ENCODE measurements at regions not wholly inside any gene's neighbourhood (a gene's known extent, or its start where the extent isn't known, plus 50 kb on each side); places are given as distances from the start of the nearest gene placed in this dataset.
"Not testable (repeated sequence)": the region's sequence is repeated elsewhere in the genome, so short reads cannot be mapped to it uniquely, and the experiment has no call there.

GRCh38 chr10:38209332-38209731 is 115.2 kb downstream of the ZNF37A start:
- no peak for DNase-seq (ENCODE audit: low read depth, low spot score)

- DNase-seq (ENCODE audit: low read depth, low spot score), result not testable (repeated sequence)
These were observed 115.6 kb downstream of the ZNF37A start for GRCh38 chr10:38209748-38210147.

DNA sequence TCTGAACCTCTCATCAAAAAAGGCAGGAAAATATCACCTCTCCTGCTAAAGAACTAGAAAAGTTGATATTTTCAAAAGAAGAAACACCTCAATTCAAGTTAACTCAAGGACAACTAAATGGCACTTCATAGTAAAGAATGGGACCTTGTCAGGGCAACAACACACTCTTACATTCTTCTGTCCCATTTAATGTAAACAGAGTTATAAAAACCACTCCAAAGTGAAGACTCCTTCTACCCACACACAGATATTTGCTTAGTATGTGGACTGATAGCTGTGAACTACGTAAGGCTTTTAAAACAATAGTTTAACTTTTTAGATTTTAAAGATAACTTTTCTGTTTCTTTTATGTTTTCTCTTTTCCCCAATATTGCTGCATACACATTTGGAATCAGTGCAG is 118.3 kb downstream of the ZNF37A start:
- DNase-seq (ENCODE audit: low read depth, low spot score), result no peak

DNA sequence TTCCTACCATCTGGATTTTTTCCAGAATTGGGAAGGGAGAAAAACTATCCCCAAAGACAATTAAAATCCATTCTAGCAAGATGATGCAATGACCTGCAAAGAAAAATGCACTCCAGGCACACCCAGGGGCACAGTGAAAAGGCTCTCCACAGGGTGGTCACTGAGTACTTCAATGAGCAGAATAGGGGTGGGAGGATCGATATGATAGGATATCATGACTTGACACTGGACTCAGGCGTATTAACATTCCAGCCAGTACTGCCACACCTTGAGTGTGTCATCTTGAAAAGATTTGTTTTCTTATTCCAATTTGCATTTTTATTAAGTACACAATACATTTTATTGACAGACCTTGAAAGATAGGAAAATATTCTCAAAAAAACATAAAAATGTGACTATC is 132.2 kb downstream of the ZNF37A start:
- DNase-seq (ENCODE audit: low read depth, low spot score), result no peak

GRCh38 chr10:38228394-38228793 is 134.3 kb downstream of the ZNF37A start:
- DNase-seq (ENCODE audit: low read depth, low spot score), result no peak

- not testable (repeated sequence) for DNase-seq (ENCODE audit: low read depth, low spot score)
These were observed 144.3 kb downstream of the ZNF37A start for GRCh38 chr10:38238479-38238878.

DNA sequence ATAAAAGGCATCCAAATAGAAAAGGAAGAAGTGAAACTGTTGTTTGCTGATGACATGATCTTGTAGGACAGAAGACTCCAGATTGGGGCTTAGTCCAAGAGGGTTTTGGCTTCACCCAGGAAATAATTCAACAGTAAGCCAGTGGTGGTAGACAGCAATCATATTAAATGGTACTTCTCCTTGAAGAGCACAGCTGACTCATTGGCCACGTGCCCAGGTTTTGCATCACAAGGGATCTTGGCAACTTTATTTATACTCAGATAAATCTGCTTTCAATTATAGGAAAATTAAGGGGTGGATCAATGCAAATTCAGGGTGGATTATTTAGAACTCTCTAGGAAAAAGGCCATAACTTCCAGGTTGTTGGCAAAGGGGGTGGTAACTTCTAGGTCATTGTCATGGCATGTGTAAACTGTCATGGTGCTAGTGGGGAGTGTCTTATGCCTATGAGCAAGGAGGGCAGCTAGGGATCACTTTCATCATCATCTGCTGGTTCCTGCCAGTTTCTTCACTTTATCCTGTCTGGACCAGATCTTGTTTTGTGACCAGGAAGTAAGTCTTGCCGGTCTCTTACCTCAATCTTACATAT is 148.0 kb downstream of the ZNF37A start:
- not testable (repeated sequence) for DNase-seq (ENCODE audit: low read depth, low spot score)

GRCh38 chr10:38248113-38248512 is 154.0 kb downstream of the ZNF37A start:
- not testable (repeated sequence) for DNase-seq (ENCODE audit: low read depth, low spot score)

GRCh38 chr10:38252551-38252950 is 158.4 kb downstream of the ZNF37A start:
- not testable (repeated sequence) for DNase-seq (ENCODE audit: low read depth, low spot score)

DNA sequence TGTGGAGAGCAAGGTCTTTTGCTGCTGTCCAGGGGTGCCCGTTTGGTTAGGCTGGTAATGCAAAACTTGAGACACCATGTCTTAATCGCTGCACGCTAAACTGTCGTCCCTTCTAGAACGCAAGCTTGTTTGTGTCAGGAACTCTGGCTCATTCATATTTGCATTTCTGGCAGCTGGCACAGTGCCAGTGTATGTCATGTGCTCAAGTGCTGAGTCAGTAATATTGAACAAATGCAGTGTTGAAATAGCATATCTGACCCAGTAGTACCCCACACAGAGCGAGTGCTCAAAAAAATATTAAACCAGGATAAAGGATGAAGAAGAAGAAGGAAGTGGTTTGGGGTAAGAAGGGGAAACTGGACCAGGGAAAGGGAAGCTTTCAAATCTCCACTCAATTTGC is 173.4 kb downstream of the ZNF37A start:
- DNase-seq (ENCODE audit: low read depth, low spot score), result not testable (repeated sequence)

- DNase-seq (ENCODE audit: low read depth, low spot score), result not testable (repeated sequence)
These were observed 176.9 kb downstream of the ZNF37A start for GRCh38 chr10:38271031-38271430.

- not testable (repeated sequence) for DNase-seq (ENCODE audit: low read depth, low spot score)
These were observed 180.7 kb downstream of the ZNF37A start for GRCh38 chr10:38274879-38275278.

DNA sequence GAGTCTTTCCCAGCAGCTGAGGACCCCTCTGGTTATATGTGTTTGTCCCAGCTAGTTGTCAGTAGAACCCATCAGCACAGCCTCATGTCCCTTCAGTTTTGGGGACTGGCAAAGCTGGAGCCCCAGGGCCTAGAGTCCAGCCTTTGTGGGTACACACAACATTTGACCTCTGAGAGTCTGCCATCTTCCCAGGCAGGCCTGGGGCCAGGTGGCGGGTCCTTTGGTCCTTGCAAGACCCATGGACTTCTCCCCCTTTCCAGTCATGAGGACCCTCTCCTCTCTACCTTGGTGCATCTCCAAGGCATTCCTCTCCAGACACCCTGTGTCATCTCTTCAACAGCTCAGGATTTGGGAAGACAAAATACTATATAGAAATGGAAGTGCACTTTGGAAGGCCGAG is 198.4 kb downstream of the ZNF37A start:
- not testable (repeated sequence) for DNase-seq (ENCODE audit: low read depth, low spot score)

DNA sequence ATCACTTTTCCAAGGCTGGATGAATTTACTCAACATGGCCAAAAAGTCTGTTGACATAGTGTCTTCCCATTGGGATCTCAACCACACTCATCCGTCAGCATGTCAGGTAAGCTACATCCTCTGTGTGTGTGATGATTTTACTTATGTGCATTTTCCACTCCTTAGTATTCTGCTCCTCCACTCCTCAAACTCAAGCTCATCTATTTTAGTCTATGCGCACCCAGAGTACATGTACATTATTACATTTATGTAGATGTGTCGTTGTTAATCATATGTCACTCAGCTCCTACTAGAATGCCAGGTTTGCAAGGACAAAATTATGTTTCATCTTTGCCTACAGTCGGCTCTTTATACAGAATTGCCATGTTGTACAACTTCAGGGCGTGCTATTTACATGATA is 216.0 kb downstream of the ZNF37A start:
- not testable (repeated sequence) for DNase-seq (ENCODE audit: low read depth, low spot score)

DNA sequence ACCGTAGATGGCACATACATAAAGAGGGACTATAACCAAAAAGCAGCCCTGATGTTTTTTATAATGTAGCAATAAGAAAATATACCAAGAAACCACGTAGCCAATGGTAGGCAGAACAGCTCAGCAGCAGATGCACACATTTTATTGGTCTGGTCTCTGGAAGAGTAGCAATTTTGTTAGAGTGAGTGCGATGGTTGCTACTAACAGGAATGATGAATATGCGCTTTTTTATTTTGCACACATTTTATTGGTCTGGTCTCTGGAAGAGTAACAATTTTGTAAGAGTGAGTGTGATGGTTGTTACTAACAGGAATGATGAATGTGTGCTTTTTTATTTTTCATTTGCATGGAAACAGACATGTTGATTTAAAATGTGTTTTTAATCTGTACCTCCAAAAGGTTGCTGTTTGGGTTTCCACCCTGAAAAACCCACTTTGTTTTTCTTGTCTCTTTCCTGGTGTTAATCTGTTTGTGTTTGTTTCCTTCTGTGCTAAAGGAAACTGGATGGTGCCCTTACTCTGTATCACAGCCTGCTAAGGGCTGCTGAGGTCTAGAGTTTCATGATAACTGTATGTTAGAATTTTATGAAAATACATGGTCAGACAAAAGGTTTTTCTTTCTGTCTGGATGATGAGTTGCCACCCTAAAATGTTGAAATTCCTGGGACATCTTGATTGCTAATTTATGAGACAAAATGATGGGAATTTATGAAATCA is 221.1 kb downstream of the ZNF37A start:
- DNase-seq (ENCODE audit: low read depth, low spot score), result not testable (repeated sequence)

DNA sequence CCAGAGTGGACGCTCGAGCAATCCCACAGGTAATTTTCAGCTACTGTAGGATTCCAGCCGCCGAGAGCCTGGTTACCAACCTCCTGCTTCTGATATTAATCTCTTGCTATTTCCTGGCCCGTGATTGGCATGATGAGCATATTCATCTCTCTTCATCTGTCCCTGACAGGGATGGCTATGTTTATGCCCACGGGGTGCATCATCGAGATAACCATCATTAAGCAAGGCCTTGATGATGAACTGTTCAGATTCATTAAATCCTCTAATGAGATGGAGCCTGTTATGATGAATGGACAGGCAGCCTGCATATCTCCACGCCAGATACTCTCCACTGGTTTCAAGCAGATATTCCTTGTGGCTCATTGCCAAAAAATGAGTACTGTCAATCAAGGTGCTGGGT is 227.3 kb downstream of the ZNF37A start:
- not testable (repeated sequence) for DNase-seq (ENCODE audit: low read depth, low spot score)

GRCh38 chr10:38330306-38330705 is 236.2 kb downstream of the ZNF37A start:
- not testable (repeated sequence) for DNase-seq (ENCODE audit: low read depth, low spot score)

DNA sequence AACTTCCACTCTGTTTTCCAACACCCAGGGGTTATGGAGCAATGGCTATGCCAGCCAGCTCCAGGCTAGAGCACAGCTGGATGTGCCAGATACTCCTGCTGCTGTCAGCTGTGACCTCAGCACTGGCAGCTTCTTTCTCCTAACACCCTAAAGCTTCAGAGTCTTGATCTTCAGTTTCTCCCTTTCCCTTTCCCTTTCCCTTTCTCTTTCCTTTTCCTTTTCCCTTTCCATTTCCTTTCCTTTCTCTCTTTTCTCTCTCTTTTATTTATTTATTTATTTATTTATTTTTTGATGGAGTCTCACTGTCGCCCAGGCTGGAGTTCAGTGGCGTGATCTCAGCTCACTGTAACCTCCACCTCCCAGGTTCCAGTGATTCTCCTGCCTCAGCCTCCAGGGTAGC is 237.0 kb downstream of the ZNF37A start:
- DNase-seq (ENCODE audit: low read depth, low spot score), result not testable (repeated sequence)

- DNase-seq (ENCODE audit: low read depth, low spot score), result not testable (repeated sequence)
These were observed 239.6 kb downstream of the ZNF37A start for GRCh38 chr10:38333699-38334098.

- DNase-seq (ENCODE audit: low read depth, low spot score), result not testable (repeated sequence)
These were observed 256.5 kb downstream of the ZNF37A start for GRCh38 chr10:38350645-38351044.

- DNase-seq (ENCODE audit: low read depth, low spot score), result not testable (repeated sequence)
These were observed 260.3 kb downstream of the ZNF37A start for GRCh38 chr10:38354410-38354809.

GRCh38 chr10:38355911-38356526 is 261.9 kb downstream of the ZNF37A start:
- DNase-seq (ENCODE audit: low read depth, low spot score), result peak; percentile 42

- DNase-seq (ENCODE audit: low read depth, low spot score), result not testable (repeated sequence)
These were observed 262.4 kb downstream of the ZNF37A start for GRCh38 chr10:38356527-38356926.
